Vagina (tissue), 2 donors: ENCODE measurements at regions not wholly inside any gene's neighbourhood (a gene's known extent, or its start where the extent isn't known, plus 50 kb on each side); places are given as distances from the start of the nearest gene placed in this dataset.

ENCODE experiments used
- POLR2A ChIP-seq, 2 donors: fragments of 450-650 bp; IDR thresholded peaks; one replicate each; pipeline ENCODE4 v1.6.1; 2017; ENCODE audit warnings: antibody characterized with exemption in 2 of 2, mild to moderate bottlenecking in 2 of 2, moderate library complexity in 2 of 2
- POLR2AphosphoS5 ChIP-seq, 2 donors: sonication (generic); formaldehyde crosslinking; IDR thresholded peaks; one replicate each; pipeline ENCODE4 v1.9.0; 2017; ENCODE audit warnings: antibody characterized with exemption in 2 of 2, mild to moderate bottlenecking in 2 of 2, low read depth in 1 of 2; ENCODE audit not compliant: insufficient read depth in 1 of 2
- TF ChIP-seq, protein P1 (sequence below), 3 experiments: fragments of 450-650 bp in 2 of 3; fragments of 200-600 bp in 1 of 3; sonication (generic) in 1 of 3; IDR thresholded peaks; one replicate each; pipeline ENCODE4 v1.5.1; 2017 to 2019; ENCODE audit warnings: antibody characterized with exemption in 3 of 3, mild to moderate bottlenecking in 2 of 3, moderate library complexity in 2 of 3

DNA sequence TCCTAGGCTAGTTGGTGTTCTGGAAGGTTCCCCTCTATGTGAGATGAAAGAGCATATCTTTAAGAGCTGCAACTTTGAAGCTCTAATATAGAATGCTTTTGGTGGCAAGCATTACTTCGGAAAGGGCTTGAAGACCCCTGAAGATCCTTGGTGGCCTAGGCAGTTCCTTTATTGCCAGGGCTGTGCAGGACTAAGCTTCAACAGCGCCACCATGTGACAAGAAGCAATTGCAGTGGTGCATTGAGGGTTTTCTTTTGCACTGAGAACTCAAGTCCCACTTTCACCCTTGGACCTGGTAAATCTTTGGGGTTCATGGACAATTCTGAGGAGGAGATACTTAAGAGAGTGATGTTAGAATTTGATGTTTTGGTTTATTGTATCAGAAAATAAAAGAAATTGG lies 237.4 kb upstream of the GMDS start:
- TF ChIP-seq, protein P1, sequence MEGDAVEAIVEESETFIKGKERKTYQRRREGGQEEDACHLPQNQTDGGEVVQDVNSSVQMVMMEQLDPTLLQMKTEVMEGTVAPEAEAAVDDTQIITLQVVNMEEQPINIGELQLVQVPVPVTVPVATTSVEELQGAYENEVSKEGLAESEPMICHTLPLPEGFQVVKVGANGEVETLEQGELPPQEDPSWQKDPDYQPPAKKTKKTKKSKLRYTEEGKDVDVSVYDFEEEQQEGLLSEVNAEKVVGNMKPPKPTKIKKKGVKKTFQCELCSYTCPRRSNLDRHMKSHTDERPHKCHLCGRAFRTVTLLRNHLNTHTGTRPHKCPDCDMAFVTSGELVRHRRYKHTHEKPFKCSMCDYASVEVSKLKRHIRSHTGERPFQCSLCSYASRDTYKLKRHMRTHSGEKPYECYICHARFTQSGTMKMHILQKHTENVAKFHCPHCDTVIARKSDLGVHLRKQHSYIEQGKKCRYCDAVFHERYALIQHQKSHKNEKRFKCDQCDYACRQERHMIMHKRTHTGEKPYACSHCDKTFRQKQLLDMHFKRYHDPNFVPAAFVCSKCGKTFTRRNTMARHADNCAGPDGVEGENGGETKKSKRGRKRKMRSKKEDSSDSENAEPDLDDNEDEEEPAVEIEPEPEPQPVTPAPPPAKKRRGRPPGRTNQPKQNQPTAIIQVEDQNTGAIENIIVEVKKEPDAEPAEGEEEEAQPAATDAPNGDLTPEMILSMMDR (IDR thresholded peaks at IDR 0.05): no peak
- TF ChIP-seq POLR2A (IDR thresholded peaks at IDR 0.05) (no peak), POLR2AphosphoS5 (IDR thresholded peaks at IDR 0.05; ENCODE audit: insufficient read depth in 1 of 2, low read depth in 1 of 2) (no peak)
